H1 (cell line): ENCODE measurements at regions not wholly inside any gene's neighbourhood (a gene's known extent, or its start where the extent isn't known, plus 50 kb on each side); places are given as distances from the start of the nearest gene placed in this dataset.

Experiments used
- ATF3 ChIP-seq: IDR thresholded peaks from 2 replicates; pipeline ENCODE4 v1.6.1; 2011; ENCODE audit warnings: low read depth, mild to moderate bottlenecking, low read length; ENCODE audit not compliant: insufficient read depth
- POLR2AphosphoS5 ChIP-seq: IDR thresholded peaks from 2 replicates; pipeline ENCODE4 v1.6.1; 2011; ENCODE audit warnings: low read depth, low read length

- TF ChIP-seq ATF3 (no peak), POLR2AphosphoS5 (no peak)
These were observed 112.4 kb downstream of the ACTL7B start (continued) for GRCh38 chr9:108743416-108743815.
